Activated CD4-positive, alpha-beta T cell treated with anti-CD3 and anti-CD28 coated beads for 1 hour (primary cell): ENCODE measurements at regions not wholly inside any gene's neighbourhood (a gene's known extent, or its start where the extent isn't known, plus 50 kb on each side); places are given as distances from the start of the nearest gene placed in this dataset.

ENCODE experiments used
- DNase-seq: peaks from one replicate; pipeline ENCODE4 v3.0.0-alpha.2; 2020

GRCh38 chr2:133814890-133815289, 246.6 kb upstream of the NCKAP5 start:
- DNase-seq = no peak

- no peak for DNase-seq
Observed at GRCh38 chr2:133816037-133816436, 247.8 kb upstream of the NCKAP5 start.

- DNase-seq = no peak
Observed at GRCh38 chr2:133817680-133818566, 249.7 kb upstream of the NCKAP5 start.

- DNase-seq = no peak
Observed at GRCh38 chr2:133818661-133819060, 250.4 kb upstream of the NCKAP5 start.

GRCh38 chr2:133819906-133820305, 251.6 kb upstream of the NCKAP5 start:
- no peak for DNase-seq

GRCh38 chr2:133821107-133821760, 253.0 kb upstream of the NCKAP5 start:
- no peak for DNase-seq

GRCh38 chr2:133822517-133823225, 254.4 kb upstream of the NCKAP5 start:
- no peak for DNase-seq

GRCh38 chr2:133823226-133823550, 254.9 kb upstream of the NCKAP5 start:
- DNase-seq = no peak

GRCh38 chr2:133824869-133825268, 256.6 kb upstream of the NCKAP5 start:
- DNase-seq = no peak

GRCh38 chr2:133825778-133826177, 257.5 kb upstream of the NCKAP5 start:
- no peak for DNase-seq

- no peak for DNase-seq
Observed at GRCh38 chr2:133828913-133829312, 260.6 kb upstream of the NCKAP5 start.

- DNase-seq = no peak
Observed at GRCh38 chr2:133829450-133830020, 261.3 kb upstream of the NCKAP5 start.

- DNase-seq = no peak
Observed at GRCh38 chr2:133833746-133834145, 265.5 kb upstream of the NCKAP5 start.

- DNase-seq = no peak
Observed at GRCh38 chr2:133835821-133836619, 267.8 kb upstream of the NCKAP5 start.

- DNase-seq = no peak
Observed at GRCh38 chr2:133836691-133837345, 268.6 kb upstream of the NCKAP5 start.

- DNase-seq = no peak
Observed at GRCh38 chr2:133837441-133838094, 269.3 kb upstream of the NCKAP5 start.

- DNase-seq = no peak
Observed at GRCh38 chr2:133838642-133839365, 270.5 kb upstream of the NCKAP5 start.

GRCh38 chr2:133839677-133840076, 271.4 kb upstream of the NCKAP5 start:
- no peak for DNase-seq

- DNase-seq = no peak
Observed at GRCh38 chr2:133840761-133841160, 272.5 kb upstream of the NCKAP5 start.

GRCh38 chr2:133841900-133842299, 273.6 kb upstream of the NCKAP5 start:
- no peak for DNase-seq

- no peak for DNase-seq
Observed at GRCh38 chr2:133842446-133842845, 274.2 kb upstream of the NCKAP5 start.
